Activated CD4-positive, alpha-beta T cell treated with anti-CD3 and anti-CD28 coated beads, Interleukin-2, amount 50 U/mL, for 16 hours (primary cell): ENCODE measurements at regions not wholly inside any gene's neighbourhood (a gene's known extent, or its start where the extent isn't known, plus 50 kb on each side); places are given as distances from the start of the nearest gene placed in this dataset.

ENCODE experiments used
- DNase-seq: peaks from one replicate; pipeline ENCODE4 v3.0.0-alpha.2; 2020

- no peak for DNase-seq
Observed at GRCh38 chr11:27968461-27968860, 139.5 kb downstream of the KIF18A start.

GRCh38 chr11:27965559-27965958, 142.4 kb downstream of the KIF18A start:
- DNase-seq, result no peak

- DNase-seq, result no peak
Observed at GRCh38 chr11:27963370-27963769, 144.6 kb downstream of the KIF18A start.

GRCh38 chr11:27949951-27950738, 157.8 kb downstream of the KIF18A start:
- no peak for DNase-seq

GRCh38 chr11:27945348-27945747, 162.6 kb downstream of the KIF18A start:
- DNase-seq, result no peak

GRCh38 chr11:27938011-27938410, 169.9 kb downstream of the KIF18A start:
- no peak for DNase-seq

- DNase-seq, result no peak
Observed at GRCh38 chr11:27934830-27935145, 173.2 kb downstream of the KIF18A start.

GRCh38 chr11:27933992-27934829, 173.7 kb downstream of the KIF18A start:
- DNase-seq, result no peak

GRCh38 chr11:27931770-27932169, 176.2 kb downstream of the KIF18A start:
- no peak for DNase-seq

GRCh38 chr11:27930946-27931345, 177.0 kb downstream of the KIF18A start:
- no peak for DNase-seq

GRCh38 chr11:27928809-27929208, 179.1 kb downstream of the KIF18A start:
- DNase-seq, result no peak

- no peak for DNase-seq
Observed at GRCh38 chr11:27926981-27927481, 180.9 kb downstream of the KIF18A start.

- no peak for DNase-seq
Observed at GRCh38 chr11:27926486-27926885, 181.5 kb downstream of the KIF18A start.

GRCh38 chr11:27921472-27921871, 186.5 kb downstream of the KIF18A start:
- no peak for DNase-seq

GRCh38 chr11:27916541-27917100, 191.3 kb downstream of the KIF18A start:
- no peak for DNase-seq

- DNase-seq, result no peak
Observed at GRCh38 chr11:27914080-27914479, 193.9 kb downstream of the KIF18A start.

- no peak for DNase-seq
Observed at GRCh38 chr11:27913650-27914049, 194.3 kb downstream of the KIF18A start.

GRCh38 chr11:27912916-27913315, 195.0 kb downstream of the KIF18A start:
- DNase-seq, result no peak

GRCh38 chr11:27910186-27910931, 197.6 kb downstream of the KIF18A start:
- DNase-seq, result no peak

GRCh38 chr11:27909386-27909785, 198.6 kb downstream of the KIF18A start:
- DNase-seq, result no peak

- DNase-seq, result no peak
Observed at GRCh38 chr11:27908621-27909020, 199.3 kb downstream of the KIF18A start.

- DNase-seq, result no peak
Observed at GRCh38 chr11:27907530-27907929, 200.4 kb downstream of the KIF18A start.

- DNase-seq, result no peak
Observed at GRCh38 chr11:27907091-27907490, 200.9 kb downstream of the KIF18A start.
